Activated CD4-positive, alpha-beta memory T cell treated with anti-CD3 and anti-CD28 coated beads for 36 hours (primary cell): ENCODE measurements at regions not wholly inside any gene's neighbourhood (a gene's known extent, or its start where the extent isn't known, plus 50 kb on each side); places are given as distances from the start of the nearest gene placed in this dataset.
"Not testable (repeated sequence)": the region's sequence is repeated elsewhere in the genome, so short reads cannot be mapped to it uniquely, and the experiment has no call there.

Experiments
- CTCF ChIA-PET: fragments of 350-600 bp; sonication (Branson Sonifier 250); formaldehyde crosslinking; loops from one replicate; lab custom pipeline; 2021; ENCODE audit warnings: antibody characterized with exemption, inconsistent platforms; lab: Charles Lee
- POLR2A ChIA-PET: fragments of 350-600 bp; sonication (Branson Sonifier 250); formaldehyde crosslinking; loops from one replicate; lab custom pipeline; 2021; ENCODE audit warnings: antibody characterized with exemption; lab: Charles Lee
- DNase-seq: peaks from one replicate; pipeline ENCODE4 v3.0.0-alpha.2; 2020
- H3K27ac Mint-ChIP-seq: one replicate; pipeline ENCODE4 v1.8.0; 2021; ENCODE audit warnings: mixed read lengths
- H3K27me3 Mint-ChIP-seq: one replicate; pipeline ENCODE4 v1.8.0; 2021; ENCODE audit warnings: mixed read lengths
- H3K36me3 Mint-ChIP-seq: one replicate; pipeline ENCODE4 v1.8.0; 2021; ENCODE audit warnings: mixed read lengths
- H3K4me1 Mint-ChIP-seq: one replicate; pipeline ENCODE4 v1.8.0; 2021; ENCODE audit warnings: low read depth, mixed read lengths
- H3K4me3 Mint-ChIP-seq: one replicate; pipeline ENCODE4 v1.8.0; 2021; ENCODE audit warnings: mild to moderate bottlenecking, mixed read lengths
- H3K9me3 Mint-ChIP-seq: one replicate; pipeline ENCODE4 v1.8.0; 2021; ENCODE audit warnings: mixed read lengths
- intact Hi-C: fragments of 100-400 bp; cut with micrococcal nuclease; formaldehyde crosslinking; loops from one replicate; pipeline ENCODE4 v1.15.1; 2023

- DNase-seq, POLR2A ChIA-PET, H3K27ac Mint-ChIP-seq, H3K27me3 Mint-ChIP-seq, H3K4me3 Mint-ChIP-seq, intact Hi-C loops, CTCF ChIA-PET, H3K4me1 Mint-ChIP-seq: not testable (repeated sequence)
- peaks cover 70% of the 10 kb centered on the region for H3K36me3 Mint-ChIP-seq
- peaks cover 77% of the 10 kb centered on the region for H3K9me3 Mint-ChIP-seq
These were observed 104.5 kb downstream of the ZNF33B start for GRCh38 chr10:42533866-42534265.

- DNase-seq: no peak
- Mint-ChIP-seq H3K36me3 (peaks cover 61% of the 10 kb centered on the region), H3K4me1 (no peaks in the 10 kb centered on the region), H3K4me3 (no peak overlapping the region), H3K27me3 (no peaks in the 10 kb centered on the region), H3K27ac (no peak overlapping the region), H3K9me3 (peaks cover 74% of the 10 kb centered on the region)
- intact Hi-C loops: no loop called here
- ChIA-PET CTCF (no interaction called here), POLR2A (no interaction called here)
These were observed 105.4 kb downstream of the ZNF33B start for GRCh38 chr10:42532996-42533395.

- POLR2A ChIA-PET: no interaction called here
- no peak for DNase-seq
- no peak overlapping the region for H3K27ac Mint-ChIP-seq
- peaks cover 69% of the 10 kb centered on the region for H3K36me3 Mint-ChIP-seq
- H3K27me3 Mint-ChIP-seq: no peaks in the 10 kb centered on the region
- H3K4me1 Mint-ChIP-seq: no peaks in the 10 kb centered on the region
- intact Hi-C loops: no loop called here
- peaks cover 78% of the 10 kb centered on the region for H3K9me3 Mint-ChIP-seq
- no peak overlapping the region for H3K4me3 Mint-ChIP-seq
- CTCF ChIA-PET: no interaction called here
These were observed 115.3 kb downstream of the ZNF33B start for GRCh38 chr10:42523098-42523497.

- H3K4me1 Mint-ChIP-seq: no peaks in the 10 kb centered on the region
- CTCF ChIA-PET: no interaction called here
- no peaks in the 10 kb centered on the region for H3K27me3 Mint-ChIP-seq
- no peak overlapping the region for H3K4me3 Mint-ChIP-seq
- intact Hi-C loops: no loop called here
- H3K27ac Mint-ChIP-seq: no peak overlapping the region
- H3K9me3 Mint-ChIP-seq: peaks cover 88% of the 10 kb centered on the region
- peaks cover 72% of the 10 kb centered on the region for H3K36me3 Mint-ChIP-seq
- DNase-seq: no peak
- POLR2A ChIA-PET: no interaction called here
These were observed 118.5 kb downstream of the ZNF33B start for GRCh38 chr10:42519761-42520460.

GRCh38 chr10:42519079-42519478 is 119.3 kb downstream of the ZNF33B start:
- H3K9me3 Mint-ChIP-seq: peaks cover 88% of the 10 kb centered on the region
- intact Hi-C loops: no loop called here
- POLR2A ChIA-PET: no interaction called here

GRCh38 chr10:42513921-42514320 is 124.4 kb downstream of the ZNF33B start:
- H3K27me3 Mint-ChIP-seq: no peaks in the 10 kb centered on the region
- DNase-seq: no peak

More at GRCh38 chr10:42519079-42519478, 119.3 kb downstream of the ZNF33B start:
- no peak for DNase-seq
- no peak overlapping the region for H3K4me3 Mint-ChIP-seq
- H3K36me3 Mint-ChIP-seq: peaks cover 68% of the 10 kb centered on the region
- CTCF ChIA-PET: no interaction called here
- H3K27ac Mint-ChIP-seq: no peak overlapping the region
- H3K27me3 Mint-ChIP-seq: no peaks in the 10 kb centered on the region
- H3K4me1 Mint-ChIP-seq: no peaks in the 10 kb centered on the region

GRCh38 chr10:42491801-42492200 is 146.6 kb downstream of the ZNF33B start:
- CTCF ChIA-PET: interaction anchor here (0.6 kb wide), 1 partner anchor 277 kb away, joined by 3 read pairs; no protein-coding TSS in a partner anchor
- peaks cover 5% of the 10 kb centered on the region for H3K9me3 Mint-ChIP-seq
- no peaks in the 10 kb centered on the region for H3K4me1 Mint-ChIP-seq
- H3K4me3 Mint-ChIP-seq: no peak overlapping the region
- no peak overlapping the region for H3K27ac Mint-ChIP-seq
- H3K36me3 Mint-ChIP-seq: no peaks in the 10 kb centered on the region
- POLR2A ChIA-PET: no interaction called here
- H3K27me3 Mint-ChIP-seq: no peaks in the 10 kb centered on the region
- no peak for DNase-seq
- intact Hi-C loops: no loop called here

More at GRCh38 chr10:42513921-42514320, 124.4 kb downstream of the ZNF33B start:
- Mint-ChIP-seq H3K27ac (no peak overlapping the region), H3K9me3 (peaks cover 89% of the 10 kb centered on the region), H3K4me1 (no peaks in the 10 kb centered on the region), H3K4me3 (no peak overlapping the region), H3K36me3 (peaks cover 41% of the 10 kb centered on the region)
- POLR2A ChIA-PET: no interaction called here
- CTCF ChIA-PET: no interaction called here
- intact Hi-C loops: no loop called here

GRCh38 chr10:42491001-42491592 is 147.3 kb downstream of the ZNF33B start:
- DNase-seq: no peak
- H3K4me3 Mint-ChIP-seq: no peak overlapping the region
- peaks cover 9% of the 10 kb centered on the region for H3K9me3 Mint-ChIP-seq
- ChIA-PET CTCF (no interaction called here), POLR2A (no interaction called here)
- no peaks in the 10 kb centered on the region for H3K27me3 Mint-ChIP-seq
- H3K4me1 Mint-ChIP-seq: no peaks in the 10 kb centered on the region
- H3K27ac Mint-ChIP-seq: no peak overlapping the region
- intact Hi-C loops: no loop called here
- H3K36me3 Mint-ChIP-seq: no peaks in the 10 kb centered on the region

GRCh38 chr10:42490368-42490767 is 148.0 kb downstream of the ZNF33B start:
- ChIA-PET POLR2A (no interaction called here), CTCF (no interaction called here)
- no peak overlapping the region for H3K27ac Mint-ChIP-seq
- DNase-seq: no peak
- H3K27me3 Mint-ChIP-seq: no peaks in the 10 kb centered on the region
- H3K4me1 Mint-ChIP-seq: no peaks in the 10 kb centered on the region
- H3K4me3 Mint-ChIP-seq: no peak overlapping the region
- intact Hi-C loops: no loop called here
- H3K9me3 Mint-ChIP-seq: peaks cover 9% of the 10 kb centered on the region
- H3K36me3 Mint-ChIP-seq: no peaks in the 10 kb centered on the region

GRCh38 chr10:42488416-42488815 is 150.0 kb downstream of the ZNF33B start:
- Mint-ChIP-seq H3K27ac (no peak overlapping the region), H3K36me3 (no peaks in the 10 kb centered on the region), H3K9me3 (peaks cover 9% of the 10 kb centered on the region), H3K27me3 (no peaks in the 10 kb centered on the region), H3K4me1 (no peaks in the 10 kb centered on the region), H3K4me3 (no peak overlapping the region)
- intact Hi-C loops: no loop called here
- POLR2A ChIA-PET: no interaction called here
- DNase-seq: no peak
- CTCF ChIA-PET: no interaction called here

GRCh38 chr10:42482411-42482810 is 156.0 kb downstream of the ZNF33B start:
- POLR2A ChIA-PET: no interaction called here
- Mint-ChIP-seq H3K9me3 (peaks cover 9% of the 10 kb centered on the region), H3K27ac (no peak overlapping the region), H3K4me1 (no peaks in the 10 kb centered on the region), H3K4me3 (no peak overlapping the region), H3K27me3 (peaks cover 10% of the 10 kb centered on the region), H3K36me3 (no peaks in the 10 kb centered on the region)
- intact Hi-C loops: no loop called here
- no peak for DNase-seq
- CTCF ChIA-PET: no interaction called here

- POLR2A ChIA-PET: no interaction called here
These were observed 159.3 kb downstream of the ZNF33B start for GRCh38 chr10:42479057-42479456.

GRCh38 chr10:42477170-42477569 is 161.2 kb downstream of the ZNF33B start:
- CTCF ChIA-PET: no interaction called here
- intact Hi-C loops: no loop called here
- Mint-ChIP-seq H3K27ac (no peak overlapping the region), H3K4me3 (no peak overlapping the region), H3K9me3 (no peaks in the 10 kb centered on the region), H3K36me3 (no peaks in the 10 kb centered on the region), H3K4me1 (peaks cover 3% of the 10 kb centered on the region), H3K27me3 (peaks cover 34% of the 10 kb centered on the region)
- POLR2A ChIA-PET: no interaction called here
- no peak for DNase-seq

More at GRCh38 chr10:42479057-42479456, 159.3 kb downstream of the ZNF33B start:
- Mint-ChIP-seq H3K4me1 (peaks cover 3% of the 10 kb centered on the region), H3K4me3 (no peak overlapping the region), H3K27ac (no peak overlapping the region), H3K27me3 (peaks cover 34% of the 10 kb centered on the region), H3K9me3 (no peaks in the 10 kb centered on the region), H3K36me3 (no peaks in the 10 kb centered on the region)
- DNase-seq: no peak
- intact Hi-C loops: no loop called here
- CTCF ChIA-PET: no interaction called here
